Motor neuron (in vitro differentiated cells): ENCODE measurements at regions not wholly inside any gene's neighbourhood (a gene's known extent, or its start where the extent isn't known, plus 50 kb on each side); places are given as distances from the start of the nearest gene placed in this dataset.
"Not testable (repeated sequence)": the region's sequence is repeated elsewhere in the genome, so short reads cannot be mapped to it uniquely, and the experiment has no call there.

ENCODE experiments used
- ATAC-seq, 8 experiments: fragments of 200-7000 bp; cut with Tn5 transposase; replicated peaks in 6 of 8; 2 replicates each; pipeline ENCODE4 v1.8.0; 2021; ENCODE audit warnings: mild to moderate bottlenecking in 8 of 8, moderate library complexity in 8 of 8
- H3K27ac ChIP-seq, 2 donors: fragments of 250-450 bp; sonication (Bioruptor Pico); 2 replicates each; pipeline ENCODE4 v1.9.0; 2021; ENCODE audit warnings: antibody characterized with exemption in 2 of 2, mild to moderate bottlenecking in 2 of 2, moderate library complexity in 1 of 2
- H3K4me1 ChIP-seq, 2 donors: fragments of 250-450 bp; sonication (Bioruptor Pico); replicated peaks in 1 of 2; 2 replicates each; pipeline ENCODE4 v1.6.1; 2021; ENCODE audit warnings: antibody characterized with exemption in 2 of 2, mild to moderate bottlenecking in 2 of 2, moderate library complexity in 1 of 2
- H3K4me3 ChIP-seq, 5 donors: fragments of 250-450 bp; sonication (Bioruptor Pico); 2 replicates each; pipeline ENCODE4 v1.9.0; 2021; ENCODE audit warnings: antibody characterized with exemption in 5 of 5, mild to moderate bottlenecking in 5 of 5, moderate library complexity in 4 of 5
- WGBS, 10 experiments: fragments of 450-650 bp; shearing (Covaris generic); methylation state at CpG; one replicate each; pipeline ENCODE4 v1.0.0; 2022; 5-methylcytosine and 5-hydroxymethylcytosine counted together
- in situ Hi-C, 9 experiments: fragments of 400-800 bp; cut with MboI; loops; one replicate each; pipeline ENCODE4 v1.15.0; 2021; ENCODE audit warnings: low sequenced_read_pairs in 9 of 9, low pct_unique_long_range_greater_than_20kb in 2 of 9; ENCODE audit not compliant: unreplicated experiment in 9 of 9

DNA sequence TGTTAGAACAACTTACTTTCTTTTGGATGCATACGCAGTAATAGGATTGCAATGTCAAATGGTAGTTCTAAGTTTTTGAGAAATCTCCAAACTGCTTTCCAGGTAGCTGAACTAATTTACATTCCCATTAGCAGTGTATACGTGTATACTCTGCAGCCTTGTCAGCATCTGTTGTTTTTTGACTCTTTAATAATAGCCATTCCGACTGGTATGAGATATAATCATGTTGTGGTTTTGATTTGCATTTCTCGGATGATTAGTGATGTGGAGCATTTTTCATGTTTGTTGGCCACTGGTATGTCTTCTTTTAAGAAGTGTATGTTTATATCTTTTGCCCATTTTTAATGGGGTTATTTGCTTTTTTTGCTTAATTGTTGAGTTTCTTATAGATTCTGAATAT lies 76.9 kb upstream of the HNRNPA1L2 start:
- ATAC-seq: peak in 1 of 8 experiments; percentile 13
- in situ Hi-C loops, H3K27ac ChIP-seq, H3K4me1 ChIP-seq, H3K4me3 ChIP-seq: not testable (repeated sequence)
- WGBS, 10 experiments: 50% methylated on average over 1 of the region's 4 CpGs; no CpG with 5 or more reads in 9 of the 10 experiments

DNA sequence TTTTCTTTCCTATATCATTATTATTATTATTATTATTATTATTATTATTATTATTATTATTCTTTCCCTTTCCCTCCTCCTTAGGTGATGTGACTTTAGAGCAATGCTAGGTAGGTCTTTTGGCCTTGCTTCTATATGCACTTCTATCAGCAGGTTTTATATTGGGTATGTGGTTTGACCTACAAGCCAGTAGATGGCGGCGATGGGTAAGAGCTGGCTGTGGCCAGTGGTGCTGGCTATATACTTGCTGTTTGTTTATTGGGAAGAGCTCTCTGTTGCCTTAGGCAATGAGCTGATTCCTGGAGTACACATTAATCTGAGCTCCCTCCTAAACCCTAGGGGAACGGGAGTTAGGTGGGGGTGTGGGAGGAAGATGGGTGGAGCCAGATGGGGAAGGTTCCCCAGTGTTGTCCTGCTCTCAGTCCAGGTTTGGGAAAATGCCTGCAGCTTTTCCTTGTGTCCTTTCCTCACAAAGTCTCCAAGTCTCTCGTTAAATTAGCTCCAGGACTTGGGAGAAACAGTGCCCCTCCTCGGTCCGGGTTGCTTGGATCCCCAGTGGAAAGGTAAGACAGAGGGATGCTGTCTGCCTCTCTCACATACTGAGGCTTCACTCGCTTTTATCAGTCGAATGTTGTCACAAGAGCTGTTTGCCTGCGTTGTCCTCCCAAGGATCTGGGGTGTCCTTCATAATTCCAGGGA lies 72.2 kb upstream of the HNRNPA1L2 start:
- H3K4me3 ChIP-seq, H3K4me1 ChIP-seq, H3K27ac ChIP-seq, in situ Hi-C loops: not testable (repeated sequence)
- WGBS, 10 experiments: no CpG with 5 or more reads among the region's 9 CpGs
- peak; percentile 93 to 100 (median 97) for ATAC-seq

DNA sequence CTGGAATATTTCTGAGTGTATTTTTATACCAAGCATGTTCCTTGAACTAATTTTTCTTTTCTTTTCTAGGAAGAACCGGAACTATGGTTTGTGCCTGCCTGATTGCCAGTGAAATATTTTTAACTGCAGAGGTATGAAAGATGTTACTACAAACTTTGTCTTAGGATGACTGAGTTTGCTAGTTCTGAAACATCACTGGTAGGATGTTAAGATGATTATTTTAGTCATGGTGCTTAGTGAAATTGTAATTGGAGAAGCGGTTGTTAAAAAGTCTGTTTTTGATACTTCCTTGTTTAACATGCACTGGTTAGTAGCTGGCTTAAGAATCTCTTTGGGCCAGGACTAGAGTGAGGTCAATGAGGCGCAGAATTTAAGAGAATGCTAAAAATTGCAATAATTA lies 71.1 kb upstream of the HNRNPA1L2 start:
- no CpG with 5 or more reads among the region's 3 CpGs for WGBS, 10 experiments
- ATAC-seq, H3K4me3 ChIP-seq, H3K4me1 ChIP-seq, H3K27ac ChIP-seq, in situ Hi-C loops: not testable (repeated sequence)

DNA sequence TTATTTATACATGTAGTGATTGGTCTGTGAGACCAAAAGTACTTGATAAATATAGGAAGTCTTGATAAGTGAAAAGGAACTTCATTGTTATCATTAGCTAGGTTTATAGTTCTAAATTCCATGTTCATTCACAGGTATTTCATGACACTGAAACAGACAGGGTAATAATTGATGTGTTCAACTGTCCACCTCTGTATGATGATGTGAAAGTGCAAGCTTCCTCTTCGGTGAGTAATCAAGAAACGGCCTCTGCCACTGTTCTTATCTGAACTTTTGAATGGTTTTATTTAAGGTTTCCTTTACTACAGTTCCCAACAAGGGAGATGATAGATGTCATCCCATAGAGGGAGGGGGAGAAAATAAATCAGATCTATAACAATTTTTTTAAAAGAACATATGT lies 59.3 kb upstream of the HNRNPA1L2 start:
- H3K4me1 ChIP-seq, H3K27ac ChIP-seq, in situ Hi-C loops, ATAC-seq, H3K4me3 ChIP-seq: not testable (repeated sequence)
- 0 to 100% (median 60%) methylated on average over 1 to 2 of the region's 2 CpGs; no CpG with 5 or more reads in 5 of the 10 experiments for WGBS, 10 experiments
